Hippocampal formation (tissue), 2 donors: ENCODE measurements at regions not wholly inside any gene's neighbourhood (a gene's known extent, or its start where the extent isn't known, plus 50 kb on each side); places are given as distances from the start of the nearest gene placed in this dataset.

Experiments used
- DNase-seq, 2 donors: peaks; one replicate each; lab custom pipeline; 2025; lab: John Stamatoyannopoulos, UW

GRCh38 chr15:46416544-46416943 lies 781.7 kb downstream of the SQOR start:
- DNase-seq: no peak

- no peak for DNase-seq
Observed at GRCh38 chr15:46420990-46421389, 786.2 kb downstream of the SQOR start.

- no peak for DNase-seq
Observed at GRCh38 chr15:46441294-46442062, 806.6 kb downstream of the SQOR start.

GRCh38 chr15:46442184-46442583 lies 807.4 kb downstream of the SQOR start:
- no peak for DNase-seq

GRCh38 chr15:46442901-46443590 lies 808.2 kb downstream of the SQOR start:
- DNase-seq: no peak

- DNase-seq: no peak
Observed at GRCh38 chr15:46450112-46450809, 815.4 kb downstream of the SQOR start.

GRCh38 chr15:46450810-46451182 lies 816.0 kb downstream of the SQOR start:
- DNase-seq: no peak

GRCh38 chr15:46452297-46452820 lies 817.5 kb downstream of the SQOR start:
- DNase-seq: no peak

GRCh38 chr15:46456456-46456855 lies 821.6 kb downstream of the SQOR start:
- no peak for DNase-seq

- no peak for DNase-seq
Observed at GRCh38 chr15:46460431-46461094, 825.7 kb downstream of the SQOR start.

- no peak for DNase-seq
Observed at GRCh38 chr15:46461416-46461815, 826.6 kb downstream of the SQOR start.

GRCh38 chr15:46467041-46467440 lies 832.2 kb downstream of the SQOR start:
- no peak for DNase-seq

- DNase-seq: no peak
Observed at GRCh38 chr15:46471096-46471495, 836.3 kb downstream of the SQOR start.

- no peak for DNase-seq
Observed at GRCh38 chr15:46489276-46489675, 854.4 kb downstream of the SQOR start.

- DNase-seq: no peak
Observed at GRCh38 chr15:46496491-46497115, 861.8 kb downstream of the SQOR start.

GRCh38 chr15:46502667-46503066 lies 867.8 kb downstream of the SQOR start:
- no peak for DNase-seq

GRCh38 chr15:46518381-46518780 lies 883.6 kb downstream of the SQOR start:
- no peak for DNase-seq

GRCh38 chr15:46523701-46524100 lies 888.9 kb downstream of the SQOR start:
- no peak for DNase-seq

- no peak for DNase-seq
Observed at GRCh38 chr15:46525984-46526725, 891.3 kb downstream of the SQOR start.

GRCh38 chr15:46526726-46527110 lies 891.9 kb downstream of the SQOR start:
- no peak for DNase-seq

- DNase-seq: no peak
Observed at GRCh38 chr15:46543626-46544025, 908.8 kb downstream of the SQOR start.
